NCI-H526 (cell line): ENCODE measurements at regions not wholly inside any gene's neighbourhood (a gene's known extent, or its start where the extent isn't known, plus 50 kb on each side); places are given as distances from the start of the nearest gene placed in this dataset.

Source experiments
- DNase-seq, 2 experiments: peaks; one replicate each; lab custom pipeline; 2025; lab: John Stamatoyannopoulos, UW

GRCh38 chr10:52440612-52441285 lies 126.7 kb downstream of the DKK1 start:
- DNase-seq, result no peak

DNA sequence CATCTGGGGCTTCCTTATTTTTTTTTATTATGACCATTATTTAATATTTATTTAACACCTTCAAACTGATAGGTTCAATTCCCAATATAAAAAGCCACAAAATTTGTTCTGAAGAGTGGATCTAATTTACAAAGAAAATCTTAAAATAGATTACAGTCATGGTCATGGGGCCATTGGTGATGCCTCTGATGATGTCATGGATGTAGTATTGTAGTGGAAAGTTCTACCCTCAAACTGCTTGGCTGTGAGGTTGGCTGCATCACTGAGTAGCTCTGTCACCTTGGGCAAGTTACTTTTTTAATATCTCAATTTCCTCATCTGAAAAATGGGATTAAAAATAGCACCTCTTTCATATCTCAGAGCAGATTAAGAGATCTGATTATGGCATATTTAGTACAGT lies 128.5 kb downstream of the DKK1 start:
- DNase-seq, result no peak

DNA sequence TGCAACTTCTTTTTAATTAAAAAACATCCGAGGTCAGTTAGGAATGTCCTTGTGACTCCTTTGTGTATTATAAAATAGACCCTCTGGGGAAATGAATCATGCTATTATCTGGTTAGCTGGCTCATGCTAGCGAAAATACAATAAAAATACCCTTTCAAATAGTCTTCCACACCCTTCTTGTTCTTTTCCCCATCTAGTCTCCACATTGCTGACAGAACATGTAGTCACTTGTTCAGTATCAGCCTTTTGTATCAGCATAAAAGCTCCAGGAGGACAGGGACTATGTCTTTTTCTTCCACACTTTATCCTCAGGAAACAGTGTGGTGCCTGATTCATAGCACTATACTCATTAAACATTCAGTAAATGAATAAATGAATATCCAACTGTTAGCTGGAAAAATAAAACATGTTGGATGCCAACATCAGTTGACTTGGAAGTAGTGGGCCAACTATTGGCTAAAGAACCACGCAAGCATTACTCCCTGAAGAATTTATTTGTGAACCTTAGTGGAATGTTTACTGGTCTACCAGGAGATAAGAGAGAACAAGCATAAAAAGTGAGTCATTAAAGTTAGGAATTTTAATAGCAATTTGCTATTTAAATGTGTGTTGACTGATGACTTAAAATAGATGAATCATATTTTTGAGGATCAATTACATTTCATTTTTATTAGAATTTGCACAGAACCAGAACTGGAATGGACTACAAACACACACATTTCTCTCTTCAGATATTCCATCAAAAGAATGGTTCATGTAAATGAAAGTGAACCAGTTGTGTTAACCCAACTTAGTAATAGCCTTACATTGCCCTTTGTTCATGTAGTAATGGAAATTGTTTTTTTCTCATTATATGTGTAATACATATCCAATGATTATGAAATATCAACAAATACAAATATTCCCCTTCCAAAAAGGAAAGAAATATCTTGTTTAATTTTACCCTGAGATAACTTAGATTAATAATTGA lies 129.6 kb downstream of the DKK1 start:
- no peak for DNase-seq

DNA sequence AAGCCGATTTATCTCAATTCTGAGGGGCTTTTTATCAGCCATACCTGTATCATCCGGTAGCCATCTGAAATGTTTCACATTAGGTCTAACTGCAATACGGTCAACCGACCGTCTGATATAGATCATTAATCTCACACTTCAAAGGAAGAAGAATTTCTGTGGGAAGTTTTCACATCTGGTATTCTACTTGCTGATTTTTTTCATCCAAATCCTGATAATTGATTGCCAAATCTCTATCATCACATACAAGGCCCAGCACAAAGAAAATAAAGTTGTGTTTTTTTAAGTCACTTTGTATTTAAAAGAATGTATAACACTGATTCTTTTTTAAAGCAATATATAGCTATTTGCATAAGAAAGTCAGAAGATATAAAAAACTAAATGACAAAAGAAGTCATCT lies 132.3 kb downstream of the DKK1 start:
- no peak for DNase-seq

DNA sequence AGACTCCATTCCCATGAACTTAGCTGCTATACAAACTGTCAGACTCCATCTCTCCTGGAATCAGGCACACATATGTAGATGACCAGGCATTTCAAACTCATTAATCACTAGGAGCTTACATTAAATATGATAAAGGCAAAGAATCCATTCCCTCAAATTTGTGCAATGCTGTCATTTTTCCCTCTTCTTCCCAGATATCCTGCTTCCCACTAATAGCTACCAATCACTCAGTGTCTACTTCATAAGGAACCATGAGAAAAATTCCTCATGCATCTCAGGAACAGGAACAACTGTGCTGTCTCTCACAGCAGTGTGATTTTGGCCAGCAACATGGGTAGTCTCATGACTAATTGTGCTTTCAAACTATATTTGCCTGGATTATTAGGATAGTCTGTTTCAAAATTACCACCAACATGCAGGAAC lies 133.9 kb downstream of the DKK1 start:
- no peak for DNase-seq

DNA sequence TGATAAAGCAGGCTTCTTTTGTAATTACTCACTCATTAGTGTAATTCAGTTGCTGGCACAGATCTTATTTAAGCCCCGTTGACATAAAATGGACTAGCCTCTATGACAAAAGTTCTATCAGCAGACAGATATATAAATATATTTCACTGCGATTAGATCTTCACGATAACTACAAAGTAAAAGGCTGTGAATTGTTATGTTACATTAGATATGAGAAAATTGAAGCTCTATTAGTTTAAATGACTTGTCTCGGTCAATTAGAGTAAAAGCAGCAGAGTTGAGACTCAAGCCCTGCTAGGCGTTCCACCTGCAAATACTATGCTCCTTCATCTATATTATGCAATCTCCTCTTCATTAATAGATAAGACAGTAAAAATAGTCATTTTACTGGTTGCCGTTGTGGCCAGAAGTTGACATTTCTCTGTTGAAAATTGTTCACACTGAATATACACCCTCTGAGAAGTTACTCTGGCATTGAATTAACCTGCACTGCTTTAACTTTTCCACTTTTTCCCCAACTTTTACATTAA lies 136.7 kb downstream of the DKK1 start:
- DNase-seq, result no peak

DNA sequence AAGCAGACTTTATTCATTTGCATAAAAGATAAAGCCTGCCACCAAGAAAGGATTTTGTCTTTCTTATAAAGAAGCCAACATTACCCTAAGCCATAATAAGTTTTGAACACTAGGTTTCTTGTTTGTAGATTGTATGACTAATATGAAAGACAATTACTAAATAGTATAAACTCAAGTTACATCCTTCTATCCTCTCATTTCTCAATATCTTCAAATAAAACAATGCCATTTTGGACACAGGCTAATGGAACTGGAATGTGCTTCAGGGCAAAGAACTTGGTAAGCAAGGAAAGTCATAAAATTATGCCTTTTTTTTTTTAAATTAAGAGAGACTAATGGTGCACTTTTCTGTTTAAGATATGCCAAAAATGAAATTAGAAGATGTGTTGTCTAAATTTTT lies 137.7 kb downstream of the DKK1 start:
- DNase-seq, result no peak

GRCh38 chr10:52452600-52453493 lies 138.8 kb downstream of the DKK1 start:
- no peak for DNase-seq

- no peak for DNase-seq
These were observed 139.4 kb downstream of the DKK1 start for GRCh38 chr10:52453501-52453900.

DNA sequence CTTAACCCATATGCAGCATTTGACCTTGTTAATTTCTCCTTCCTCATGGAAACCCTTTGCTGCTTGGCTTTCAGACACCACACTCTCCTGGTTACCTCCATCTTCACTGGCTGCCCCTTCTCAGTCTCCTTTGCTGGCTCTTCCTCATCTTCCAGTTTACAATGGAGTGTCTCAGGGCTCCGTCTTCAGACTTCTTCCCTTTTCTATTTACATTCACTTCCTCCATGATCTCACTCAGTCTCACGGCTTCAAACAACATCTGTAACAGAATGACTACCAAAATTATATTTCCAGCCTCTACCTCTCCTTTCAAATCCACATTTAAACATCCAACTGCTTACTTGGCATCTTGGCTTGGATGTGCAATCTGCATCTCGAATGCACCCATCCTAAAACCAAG lies 140.4 kb downstream of the DKK1 start:
- DNase-seq, result no peak

GRCh38 chr10:52455098-52455497 lies 141.0 kb downstream of the DKK1 start:
- DNase-seq, result no peak

DNA sequence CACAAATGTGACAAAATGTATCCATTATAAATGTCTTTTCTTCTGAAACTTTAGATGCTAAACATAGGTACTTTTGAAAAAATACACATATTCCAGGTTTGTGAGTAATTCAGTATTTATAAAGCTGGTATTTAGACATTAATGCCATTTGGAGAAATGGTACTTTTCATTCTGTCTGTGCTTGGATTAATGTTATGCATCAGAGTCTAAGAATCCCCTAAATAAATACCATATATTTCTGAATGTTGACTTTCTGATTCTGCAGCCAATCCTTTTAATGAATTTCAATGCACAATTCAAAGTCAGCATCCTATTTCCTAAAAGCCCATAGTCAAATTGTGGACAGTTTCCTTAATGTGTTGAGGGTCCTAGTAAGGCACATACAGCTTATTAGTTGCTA lies 145.0 kb downstream of the DKK1 start:
- no peak for DNase-seq

GRCh38 chr10:52463826-52464225 lies 149.7 kb downstream of the DKK1 start:
- DNase-seq, result no peak

DNA sequence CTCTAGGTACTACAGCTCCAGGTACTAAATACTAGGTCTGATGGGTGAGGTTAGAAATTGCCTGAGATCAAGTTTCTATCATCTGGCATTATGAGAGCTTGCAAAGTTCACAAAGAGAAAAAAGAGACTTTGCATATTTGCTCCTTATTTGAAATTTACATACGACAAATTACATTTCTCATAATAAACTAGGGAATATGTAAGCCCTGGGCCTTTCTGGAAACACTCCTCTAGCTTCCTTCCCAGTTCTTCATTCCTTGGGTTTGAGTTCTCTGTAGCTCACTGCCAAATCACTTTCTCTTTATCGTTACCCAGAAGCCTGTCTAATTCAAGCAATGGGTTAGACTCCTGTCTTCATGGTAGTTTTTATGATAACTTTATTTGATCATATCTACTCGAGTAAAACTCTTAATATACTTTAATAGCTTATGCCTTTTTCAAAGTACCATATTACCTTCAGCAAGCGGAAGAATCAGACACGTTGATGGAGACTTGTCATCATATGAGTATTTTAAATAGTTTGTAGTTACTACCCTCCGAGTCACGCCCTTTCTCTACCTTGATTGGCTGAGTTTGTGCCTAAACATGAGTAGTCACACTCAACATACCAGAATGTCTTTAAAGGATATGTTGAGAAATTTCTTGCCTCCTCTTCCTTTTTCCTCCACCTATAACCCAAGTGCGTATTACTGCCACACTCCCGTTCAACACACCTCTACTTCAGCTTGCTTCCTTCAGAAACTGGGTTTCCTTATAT lies 150.5 kb downstream of the DKK1 start:
- DNase-seq, result no peak

DNA sequence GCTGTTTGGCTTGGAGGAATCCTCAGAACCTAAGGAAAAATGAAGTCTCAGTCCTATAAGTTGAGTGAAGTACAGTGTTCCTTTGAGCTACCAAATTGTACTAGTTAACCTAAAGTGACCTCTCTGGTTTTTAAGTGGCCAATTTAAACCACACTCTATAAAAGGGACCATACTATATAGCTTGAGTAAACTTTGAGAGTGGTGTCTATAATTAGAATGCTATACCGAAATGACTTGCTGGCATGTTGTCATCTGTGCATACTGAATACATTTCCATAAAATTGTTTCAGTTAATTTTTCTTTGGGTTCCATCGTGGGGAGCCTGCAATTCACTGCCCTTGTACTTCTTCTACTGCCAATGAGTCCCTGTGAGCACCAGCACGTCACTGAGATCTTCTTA lies 151.1 kb downstream of the DKK1 start:
- no peak for DNase-seq

DNA sequence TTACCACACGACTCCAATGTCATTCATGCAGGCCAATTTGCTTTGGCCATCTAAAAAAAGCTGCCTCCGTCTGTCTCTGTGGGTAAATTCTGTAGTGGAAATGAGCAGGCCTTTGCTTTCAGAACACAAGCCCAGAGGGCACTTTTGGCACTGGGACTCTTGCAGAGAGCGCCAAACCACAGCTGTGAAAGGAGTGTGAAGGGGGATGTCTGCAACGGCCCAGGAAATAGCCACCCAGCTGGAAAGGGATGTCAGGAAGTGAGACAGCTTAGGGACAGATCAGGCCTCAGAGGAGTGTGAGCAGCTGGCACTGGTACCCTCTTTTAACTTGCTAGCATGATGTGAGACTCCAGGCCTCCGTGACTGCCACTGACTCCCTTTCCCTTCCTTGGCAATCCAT lies 152.4 kb downstream of the DKK1 start:
- DNase-seq, result no peak

GRCh38 chr10:52469970-52470705 lies 156.1 kb downstream of the DKK1 start:
- DNase-seq, result no peak

- DNase-seq, result no peak
These were observed 158.5 kb downstream of the DKK1 start for GRCh38 chr10:52472406-52473146.

GRCh38 chr10:52474265-52474664 lies 160.2 kb downstream of the DKK1 start:
- DNase-seq, result no peak

- no peak for DNase-seq
These were observed 163.2 kb downstream of the DKK1 start for GRCh38 chr10:52477305-52477704.
